ENCODE measurements at regions not wholly inside any gene's neighbourhood (a gene's known extent, or its start where the extent isn't known, plus 50 kb on each side); places are given as distances from the start of the nearest gene placed in this dataset.

GRCh38 chr21:19992540-19992939 is 1005.7 kb upstream of the NCAM2 start:
- no peak overlapping the region for H3K4me3 ChIP-seq
- no peaks in the 10 kb centered on the region for H3K4me1 ChIP-seq
- no peaks in the 10 kb centered on the region for H3K27me3 ChIP-seq (replicated peaks in 1 of 7)
- no peak for TF ChIP-seq POLR2AphosphoS5 (IDR thresholded peaks at IDR 0.05)
- TF ChIP-seq POLR2A (IDR thresholded peaks at IDR 0.05) = no peak
- no peak for TF ChIP-seq CTCF (IDR thresholded peaks at IDR 0.05 in 8 of 11, conservative IDR thresholded peaks at IDR 0.05 in 3 of 11)
- H3K36me3 ChIP-seq = no peaks in the 10 kb centered on the region
- no peak overlapping the region for H3K27ac ChIP-seq
- intact Hi-C loops (cut with DNase I; ENCODE audit: low total_unique reads) = no loop called here
- H3K9me3 ChIP-seq = peaks cover 0 to 24% (median 11%) of the 10 kb centered on the region in 8 donors
- DNase-seq = no peak

DNA sequence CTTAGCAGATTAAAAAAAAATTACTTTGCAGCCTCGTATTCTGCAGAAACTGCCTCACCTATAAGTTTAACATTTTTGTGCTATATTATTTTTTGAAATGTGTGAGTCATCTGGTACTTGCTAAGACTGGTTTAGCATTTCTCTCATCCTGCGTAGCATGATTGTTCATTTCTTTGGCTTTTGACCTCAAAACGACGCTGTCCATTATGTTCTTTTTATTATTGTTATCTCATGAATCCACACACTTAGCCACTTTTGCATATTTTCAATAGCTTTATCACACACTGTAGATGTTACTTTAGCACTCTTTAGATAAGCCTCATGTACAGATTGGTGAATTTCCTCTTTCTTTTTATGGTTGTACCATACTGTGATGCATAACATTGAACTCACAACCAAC is 1004.9 kb upstream of the NCAM2 start:
- 71 to 81% (median 72%) methylated on average over 4 of the region's 4 CpGs for WGBS, 5 donors
- H3K4me3 ChIP-seq = no peak overlapping the region

GRCh38 chr21:19995253-19995652 is 1003.0 kb upstream of the NCAM2 start:
- no peaks in the 10 kb centered on the region for H3K4me1 ChIP-seq
- no peaks in the 10 kb centered on the region for H3K36me3 ChIP-seq
- TF ChIP-seq POLR2A (IDR thresholded peaks at IDR 0.05) (no peak), POLR2AphosphoS5 (IDR thresholded peaks at IDR 0.05) (no peak), CTCF (IDR thresholded peaks at IDR 0.05 in 8 of 11, conservative IDR thresholded peaks at IDR 0.05 in 3 of 11) (no peak)
- peaks cover 0 to 28% (median 8%) of the 10 kb centered on the region in 8 donors for H3K9me3 ChIP-seq
- no peak overlapping the region for H3K4me3 ChIP-seq
- 26 to 42% (median 37%) methylated on average over 7 of the region's 7 CpGs for WGBS, 5 donors
- H3K27ac ChIP-seq = no peak overlapping the region
- no peak for DNase-seq
- no peaks in the 10 kb centered on the region for H3K27me3 ChIP-seq (replicated peaks in 1 of 7)
- intact Hi-C loops (cut with DNase I; ENCODE audit: low total_unique reads) = no loop called here

More for the DNA sequence above, 1004.9 kb upstream of the NCAM2 start:
- Histone ChIP-seq H3K36me3 (no peaks in the 10 kb centered on the region), H3K4me1 (no peaks in the 10 kb centered on the region), H3K9me3 (peaks cover 0 to 31% (median 9%) of the 10 kb centered on the region in 8 donors), H3K27ac (no peak overlapping the region), H3K27me3 (replicated peaks in 1 of 7) (no peaks in the 10 kb centered on the region)
- TF ChIP-seq CTCF (IDR thresholded peaks at IDR 0.05 in 8 of 11, conservative IDR thresholded peaks at IDR 0.05 in 3 of 11) (no peak), POLR2AphosphoS5 (IDR thresholded peaks at IDR 0.05) (no peak), POLR2A (IDR thresholded peaks at IDR 0.05) (no peak)
- intact Hi-C loops (cut with DNase I; ENCODE audit: low total_unique reads) = no loop called here
- DNase-seq = no peak

DNA sequence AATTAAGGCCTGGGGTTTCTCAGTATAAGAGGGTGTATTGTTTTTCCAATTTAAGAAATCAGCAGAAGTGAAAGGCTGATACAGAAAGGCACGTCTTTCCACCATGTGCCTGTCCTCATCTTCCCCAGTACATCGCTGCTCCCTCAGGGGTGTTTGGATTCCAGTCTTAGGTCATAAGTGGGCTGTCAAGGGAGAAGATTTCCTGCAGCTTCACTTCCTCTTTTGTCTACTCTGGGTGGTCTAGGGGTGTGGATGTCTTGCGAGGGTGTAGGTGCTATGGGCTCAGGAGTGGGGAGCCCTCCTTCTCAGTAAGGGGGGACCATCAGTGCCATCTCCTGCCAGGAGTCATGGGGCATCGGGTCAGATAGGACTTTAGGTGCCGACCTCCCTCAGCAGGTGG is 999.8 kb upstream of the NCAM2 start:
- no peak for TF ChIP-seq POLR2AphosphoS5 (IDR thresholded peaks at IDR 0.05)
- TF ChIP-seq CTCF (IDR thresholded peaks at IDR 0.05 in 8 of 11, conservative IDR thresholded peaks at IDR 0.05 in 3 of 11) = no peak
- no peak for TF ChIP-seq POLR2A (IDR thresholded peaks at IDR 0.05)
- H3K9me3 ChIP-seq = peaks cover 0 to 27% (median 8%) of the 10 kb centered on the region in 8 donors
- no peak overlapping the region for H3K27ac ChIP-seq
- no peak overlapping the region for H3K4me3 ChIP-seq
- no peak for DNase-seq
- no peaks in the 10 kb centered on the region for H3K27me3 ChIP-seq (replicated peaks in 1 of 7)
- intact Hi-C loops (cut with DNase I; ENCODE audit: low total_unique reads) = no loop called here
- WGBS, 5 donors = 75 to 90% (median 86%) methylated on average over 5 of the region's 5 CpGs
- H3K36me3 ChIP-seq = no peaks in the 10 kb centered on the region
- H3K4me1 ChIP-seq = no peaks in the 10 kb centered on the region
